ENCODE measurements at regions not wholly inside any gene's neighbourhood (a gene's known extent, or its start where the extent isn't known, plus 50 kb on each side); places are given as distances from the start of the nearest gene placed in this dataset.

DNA sequence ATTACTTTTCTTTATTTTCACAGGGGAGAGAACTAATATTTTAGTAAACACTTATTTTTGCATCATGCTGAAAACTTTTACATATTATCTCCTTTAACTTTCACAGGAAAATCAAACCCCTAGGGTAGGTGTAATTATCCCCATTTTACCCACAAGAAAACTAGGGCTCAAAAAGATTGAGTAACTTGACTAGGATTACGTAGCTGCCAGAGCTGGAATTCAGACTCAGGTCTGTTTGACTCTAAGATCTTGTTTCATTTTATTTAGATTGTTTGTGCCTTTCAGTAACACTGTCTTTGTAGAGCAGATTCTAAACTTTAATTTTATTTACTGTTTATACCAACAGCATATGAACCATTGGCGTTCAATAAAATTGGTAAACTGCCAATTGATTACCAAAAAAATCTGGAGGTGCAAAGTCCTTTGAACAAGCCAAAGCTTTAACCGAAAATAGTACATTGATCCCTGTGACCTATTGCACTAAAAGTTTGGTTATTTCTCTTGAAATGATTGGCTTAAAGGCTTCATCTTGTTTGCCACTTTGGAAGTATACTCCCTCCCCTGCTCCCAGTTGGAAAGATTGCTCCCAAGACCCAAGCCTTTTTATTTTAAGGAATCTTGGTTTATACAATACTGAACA lies 71.0 kb upstream of the WDR26 start:
- DNase-seq: no peak

DNA sequence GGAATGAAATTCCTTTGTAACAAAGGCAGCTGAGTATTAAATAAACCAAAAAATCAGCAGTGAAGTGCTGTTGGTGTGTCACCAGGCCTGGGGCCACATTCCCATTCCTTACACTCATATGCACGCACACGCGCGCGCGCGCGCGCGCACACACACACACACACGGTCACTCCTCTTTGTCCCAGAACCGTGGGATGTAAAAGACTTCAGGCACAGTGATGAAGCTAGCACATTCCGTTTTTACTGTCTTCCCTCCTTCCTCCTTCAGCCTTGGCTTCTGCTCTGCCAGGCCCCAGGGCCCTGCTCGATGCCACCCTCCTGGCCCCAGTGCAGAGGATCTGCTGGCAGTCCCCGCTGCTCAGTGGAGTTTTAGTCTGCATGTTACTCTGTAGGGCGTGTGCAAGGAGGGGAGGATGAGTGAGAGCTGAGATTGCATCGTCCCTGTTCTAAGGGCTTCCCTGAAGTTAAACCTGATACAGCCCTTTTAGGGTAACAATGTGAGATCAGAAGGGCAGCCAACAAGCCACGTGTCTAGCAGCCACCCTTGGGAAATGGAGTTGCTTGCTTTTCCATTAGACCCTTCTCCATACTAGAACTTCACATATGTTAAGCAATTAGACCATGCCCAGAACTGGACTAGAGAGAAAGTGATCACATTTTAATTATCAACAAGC lies 71.7 kb upstream of the WDR26 start:
- no peak for DNase-seq

DNA sequence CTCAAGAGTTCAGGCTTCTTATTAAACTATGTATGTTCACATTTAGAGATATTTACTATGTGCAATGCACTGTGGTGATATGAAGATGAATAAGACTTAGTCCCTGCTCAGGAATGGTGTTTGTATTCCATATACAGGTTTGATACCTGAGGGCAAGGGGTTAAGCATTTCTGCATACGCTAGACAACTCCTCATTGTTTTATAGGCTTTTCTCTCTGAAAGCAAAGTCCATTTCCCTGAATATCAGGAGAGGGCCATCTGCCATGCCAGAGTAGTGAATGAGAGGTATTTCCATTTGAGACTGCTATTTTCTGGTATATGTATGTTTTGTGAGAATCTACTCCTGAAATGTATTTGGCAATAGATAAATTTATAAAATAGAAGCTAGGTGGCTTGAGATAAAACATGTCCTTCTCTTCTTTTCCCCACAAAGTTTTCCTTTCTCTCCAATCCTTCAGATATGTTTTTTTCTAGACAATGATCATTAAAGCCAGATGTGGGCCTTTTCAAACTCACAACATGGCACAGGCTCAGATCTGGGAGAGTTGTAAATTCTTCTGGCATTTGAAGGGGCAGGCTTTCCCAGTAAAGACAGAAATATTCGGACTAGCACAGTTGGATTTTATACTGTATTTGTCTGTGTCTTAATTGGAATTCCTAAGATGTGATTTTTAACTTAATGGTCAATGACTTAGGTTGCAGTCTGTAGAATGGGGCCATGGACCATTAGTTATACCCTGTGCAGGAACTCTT lies 73.3 kb upstream of the WDR26 start:
- no peak for DNase-seq

DNA sequence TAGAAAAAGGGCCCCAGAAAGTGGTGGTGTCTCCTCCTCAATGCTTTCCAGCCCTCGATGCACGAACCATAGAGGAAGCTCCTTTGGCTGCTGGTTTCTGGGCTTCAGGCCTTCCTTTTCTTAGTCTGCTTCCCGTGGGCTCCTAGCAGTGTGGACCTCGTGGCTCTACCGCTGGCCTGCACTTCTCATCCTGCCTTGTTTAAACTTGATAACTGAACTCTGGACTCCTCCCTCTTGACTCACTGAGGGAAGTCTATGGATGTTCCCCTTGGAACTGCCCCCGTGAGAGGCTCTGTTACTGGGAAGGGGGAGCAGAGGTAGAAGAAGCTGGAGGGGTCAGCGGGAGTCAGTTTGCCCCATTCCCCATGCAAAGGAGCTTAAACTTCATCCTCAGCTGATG lies 75.3 kb upstream of the WDR26 start:
- DNase-seq: no peak

DNA sequence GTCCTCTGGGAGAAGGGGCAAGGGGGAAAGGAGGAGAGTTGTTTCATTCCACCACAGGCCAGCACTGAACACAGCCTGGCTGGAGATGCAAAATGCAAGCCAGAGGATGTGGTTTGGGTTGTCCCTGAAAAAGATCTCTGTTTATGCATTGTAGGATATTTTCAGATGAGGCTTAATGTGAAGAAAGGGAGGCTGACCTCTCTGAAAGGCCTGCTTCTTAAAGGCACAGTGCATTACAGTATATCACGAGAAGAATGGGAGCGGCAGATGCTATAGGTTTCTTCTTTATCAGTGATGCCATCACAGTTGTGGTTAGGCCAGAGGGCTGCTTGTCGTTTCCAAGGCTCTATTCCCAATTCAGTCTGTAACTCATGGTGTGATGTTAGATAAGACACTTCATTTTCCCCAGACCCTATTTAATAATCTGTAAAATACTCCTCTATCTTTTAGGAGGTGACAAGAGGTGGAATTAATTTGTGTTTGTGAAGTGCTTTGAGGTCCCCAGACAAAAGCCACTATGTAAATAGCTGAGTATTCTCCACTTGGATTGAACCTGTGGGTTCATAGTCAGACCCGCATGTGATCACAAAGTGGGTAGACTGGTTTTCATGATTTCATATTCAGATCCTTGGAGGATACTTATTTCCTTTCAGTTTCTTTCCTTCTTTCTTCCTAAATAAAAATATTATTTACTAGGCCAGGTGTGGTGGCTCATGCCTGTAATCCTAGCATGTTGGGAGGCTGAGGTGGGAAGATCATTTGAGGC lies 76.5 kb upstream of the WDR26 start:
- no peak for DNase-seq

DNA sequence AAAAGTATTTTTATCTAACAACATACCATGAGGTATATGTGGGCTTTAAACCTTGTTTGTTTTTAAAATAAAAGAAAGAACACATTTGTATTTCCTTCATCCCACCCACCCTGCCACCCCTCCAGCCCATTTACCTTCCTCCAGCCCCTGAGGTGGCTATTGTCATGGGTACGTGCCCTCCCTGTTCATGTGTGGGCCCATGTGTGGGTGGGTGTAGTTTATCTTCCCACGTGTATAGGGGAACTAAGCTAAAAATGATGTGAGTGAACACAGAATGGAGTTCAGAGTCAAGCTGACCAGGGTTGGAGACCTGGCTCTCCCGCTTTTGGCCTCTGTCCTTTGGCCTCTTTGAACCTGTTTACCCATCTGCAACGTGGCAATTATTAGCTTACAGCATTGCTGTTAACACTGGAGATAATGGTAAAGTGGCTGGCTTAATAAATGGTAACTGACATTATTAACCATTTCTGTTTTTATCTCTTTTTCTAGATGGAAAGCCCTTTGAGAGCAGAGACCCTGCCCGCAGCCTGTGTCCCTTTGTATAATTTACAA lies 78.1 kb upstream of the WDR26 start:
- no peak for DNase-seq

DNA sequence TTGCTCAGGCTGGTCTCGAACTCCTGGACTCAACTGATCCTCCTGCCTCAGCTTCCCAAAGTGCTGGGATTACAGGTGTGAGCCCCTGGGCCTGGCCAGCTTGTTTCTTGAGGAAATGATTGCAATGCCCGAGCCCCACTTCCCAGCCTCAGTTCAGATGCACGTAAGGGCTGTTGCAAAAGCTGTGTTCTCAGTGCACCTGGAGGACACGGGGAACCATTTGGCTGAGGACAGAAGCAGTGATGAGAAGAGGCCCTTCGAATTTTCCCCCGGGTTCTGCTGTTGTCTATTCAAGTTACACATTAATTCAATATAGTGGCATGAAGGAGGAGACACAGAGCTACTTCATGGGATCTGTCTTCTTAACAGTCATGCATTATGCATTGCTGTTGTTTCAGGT lies 78.8 kb upstream of the WDR26 start:
- no peak for DNase-seq

DNA sequence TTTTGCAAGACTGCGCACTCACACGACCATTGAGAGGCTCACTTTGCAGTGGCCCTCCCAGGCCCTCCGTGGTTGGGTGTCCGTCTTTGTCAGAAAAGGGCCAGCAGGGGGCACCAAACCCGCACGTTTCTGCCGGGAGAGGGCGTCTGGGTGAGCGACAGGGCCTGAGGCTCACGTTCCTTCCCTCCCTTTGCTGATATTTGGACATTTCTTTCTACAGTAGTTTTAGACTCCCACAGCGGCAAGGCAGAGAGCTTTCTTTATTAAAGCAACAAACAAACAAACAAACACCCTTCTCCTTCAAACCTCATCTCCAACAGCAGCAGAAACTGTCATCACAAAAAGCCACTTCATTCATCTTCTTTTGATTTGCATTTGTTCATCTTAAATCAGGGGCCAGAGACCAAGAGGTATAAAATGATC lies 79.2 kb upstream of the WDR26 start:
- DNase-seq: peak; percentile 95

DNA sequence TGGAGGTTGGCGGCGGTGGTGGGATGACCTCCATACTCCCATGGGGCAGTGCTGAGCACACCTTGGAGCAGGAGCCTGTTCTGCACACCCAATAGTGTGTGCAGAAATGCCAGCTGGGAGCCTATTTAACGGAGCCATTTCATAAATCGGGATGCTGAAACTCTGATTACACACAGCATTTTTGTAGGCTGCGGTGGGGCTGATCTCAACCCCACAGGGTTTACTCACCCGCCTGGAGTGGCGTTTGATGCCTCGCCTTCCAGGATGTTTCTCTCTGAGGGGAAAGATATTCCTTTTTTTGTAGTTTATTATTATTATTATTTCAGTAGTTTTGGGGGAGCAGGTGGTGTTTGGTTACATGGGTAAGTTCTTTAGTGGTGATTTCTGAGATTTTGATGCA lies 82.6 kb upstream of the WDR26 start:
- no peak for DNase-seq

DNA sequence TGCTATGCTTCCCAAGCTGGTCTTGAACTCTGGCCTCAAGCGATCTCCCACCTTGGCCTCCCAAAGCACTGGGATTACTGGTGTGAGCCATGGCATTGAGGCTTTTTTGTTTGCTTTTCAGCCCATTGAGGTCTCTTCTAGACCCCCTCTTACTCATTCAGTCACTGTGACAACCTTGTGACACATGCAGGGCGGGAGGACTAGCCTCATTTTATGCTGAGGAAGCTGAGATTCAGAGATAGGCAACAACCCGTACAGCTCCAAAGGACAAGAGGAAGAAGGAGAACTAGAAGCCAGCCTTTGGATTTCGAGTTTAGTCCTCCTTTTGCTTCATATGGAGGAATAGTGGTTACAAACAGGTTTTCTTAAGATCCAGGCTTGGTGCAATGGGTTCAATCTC lies 83.9 kb upstream of the WDR26 start:
- no peak for DNase-seq

DNA sequence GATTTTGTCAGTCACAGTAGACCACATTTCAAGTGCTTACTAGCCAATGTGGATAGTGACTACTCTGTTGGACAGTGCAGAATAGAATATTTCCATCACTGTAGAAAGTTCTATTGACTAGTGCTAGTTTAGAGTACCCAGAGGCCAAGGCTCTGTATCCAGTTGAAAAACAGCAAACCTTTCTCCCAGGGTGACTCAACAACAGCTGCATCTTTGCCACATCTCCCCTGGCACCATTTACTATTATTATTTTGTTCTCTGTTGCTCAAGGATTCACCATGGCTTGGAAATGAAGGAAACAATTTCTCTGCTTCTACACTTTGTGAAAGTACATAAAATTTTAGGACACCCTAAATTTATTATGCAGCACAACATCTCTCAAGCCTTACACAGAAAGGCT lies 85.3 kb upstream of the WDR26 start:
- no peak for DNase-seq

DNA sequence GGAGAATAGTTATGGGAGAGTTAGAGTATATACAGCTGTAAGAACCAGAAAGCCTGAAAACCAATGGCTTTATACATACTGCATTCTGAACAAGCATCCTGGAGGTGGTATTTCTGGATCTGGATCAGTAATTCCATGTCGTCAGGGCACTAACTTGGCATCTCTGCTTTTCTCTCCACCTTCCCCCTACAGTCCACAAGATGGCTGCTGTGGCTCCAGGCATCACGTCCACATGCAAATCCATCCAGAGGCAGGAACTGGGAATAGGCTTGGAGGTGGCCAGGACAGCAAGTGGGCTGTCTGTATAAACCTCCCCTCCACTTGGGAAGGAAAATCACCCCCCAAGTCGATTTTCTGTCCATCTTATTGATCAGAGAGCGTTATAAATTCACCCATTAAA lies 86.2 kb upstream of the WDR26 start:
- DNase-seq: no peak

DNA sequence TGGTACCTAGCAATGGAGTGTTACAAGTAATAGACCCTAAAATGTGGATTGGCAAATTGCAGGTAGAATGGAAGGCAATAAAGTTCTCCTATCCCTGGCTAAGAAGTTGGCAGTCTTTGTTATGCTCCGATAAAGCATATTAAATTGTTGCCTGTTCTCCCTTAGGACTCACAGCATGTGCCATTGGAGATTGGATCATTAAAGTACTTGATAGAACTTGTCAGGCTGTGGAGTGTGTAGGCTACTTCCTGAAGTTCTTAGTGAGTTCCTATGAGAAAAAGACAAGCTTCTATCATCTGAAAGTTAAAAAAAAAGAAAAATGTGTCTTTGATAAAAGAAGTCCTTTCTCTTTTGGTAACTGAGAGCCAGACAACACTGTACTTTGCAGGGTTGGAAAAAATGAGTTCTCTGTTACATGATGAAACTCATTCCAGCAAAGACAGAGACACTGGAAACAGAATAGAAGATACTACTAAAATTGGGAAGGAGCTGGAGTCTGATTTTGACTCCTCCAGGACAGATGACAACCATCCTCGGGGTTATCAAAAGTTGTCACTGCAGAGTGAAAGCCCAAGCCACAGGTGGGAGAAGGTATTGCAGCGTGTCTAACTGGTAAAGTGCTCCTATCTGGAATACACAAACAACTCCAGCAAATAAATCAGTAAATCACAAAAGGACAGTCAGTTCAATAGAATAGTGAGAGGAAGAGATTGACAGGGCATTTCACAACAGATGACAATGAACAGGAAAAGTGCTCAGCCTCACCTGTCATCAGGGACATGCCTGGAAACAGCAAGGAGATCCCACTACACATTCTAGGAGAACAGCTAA lies 87.5 kb upstream of the WDR26 start:
- no peak for DNase-seq

DNA sequence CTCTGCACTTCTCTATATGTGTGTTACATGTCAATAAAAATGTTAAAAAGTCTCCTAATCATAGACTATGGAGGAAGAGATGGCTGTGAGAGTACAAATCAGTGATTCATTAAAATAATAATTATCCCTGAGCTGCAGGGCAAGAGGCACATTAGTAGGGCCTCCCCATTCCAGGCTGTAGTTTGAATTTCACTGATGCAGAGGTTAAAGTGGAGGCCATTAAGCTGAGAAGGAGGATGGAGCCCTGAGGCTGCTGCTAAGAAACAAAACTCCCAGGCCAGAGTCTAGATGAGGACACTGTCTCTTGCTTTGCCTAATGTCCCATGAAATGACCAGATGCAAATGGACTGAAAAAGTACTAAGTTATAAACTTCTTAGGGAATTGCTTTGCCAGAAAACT lies 89.1 kb upstream of the WDR26 start:
- DNase-seq: no peak

DNA sequence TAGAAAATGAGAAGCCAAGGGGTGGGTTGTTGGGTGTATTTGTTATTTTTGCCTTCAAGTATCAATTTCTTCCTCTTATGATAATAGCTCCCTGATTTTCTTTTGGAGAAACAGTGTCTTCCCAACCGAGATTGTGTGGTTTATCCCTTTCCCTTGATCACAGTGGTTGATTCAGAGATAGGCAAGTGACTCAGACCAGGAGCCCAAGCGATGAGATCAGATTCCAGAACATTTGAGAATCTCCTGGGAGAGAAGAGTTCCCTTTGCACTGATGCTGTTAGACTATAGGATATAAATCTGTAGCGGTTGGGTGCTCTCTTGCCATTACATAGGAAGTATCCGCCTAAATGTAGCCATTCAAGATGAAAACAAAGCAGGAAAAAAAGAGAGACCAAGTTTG lies 90.1 kb upstream of the WDR26 start:
- no peak for DNase-seq

DNA sequence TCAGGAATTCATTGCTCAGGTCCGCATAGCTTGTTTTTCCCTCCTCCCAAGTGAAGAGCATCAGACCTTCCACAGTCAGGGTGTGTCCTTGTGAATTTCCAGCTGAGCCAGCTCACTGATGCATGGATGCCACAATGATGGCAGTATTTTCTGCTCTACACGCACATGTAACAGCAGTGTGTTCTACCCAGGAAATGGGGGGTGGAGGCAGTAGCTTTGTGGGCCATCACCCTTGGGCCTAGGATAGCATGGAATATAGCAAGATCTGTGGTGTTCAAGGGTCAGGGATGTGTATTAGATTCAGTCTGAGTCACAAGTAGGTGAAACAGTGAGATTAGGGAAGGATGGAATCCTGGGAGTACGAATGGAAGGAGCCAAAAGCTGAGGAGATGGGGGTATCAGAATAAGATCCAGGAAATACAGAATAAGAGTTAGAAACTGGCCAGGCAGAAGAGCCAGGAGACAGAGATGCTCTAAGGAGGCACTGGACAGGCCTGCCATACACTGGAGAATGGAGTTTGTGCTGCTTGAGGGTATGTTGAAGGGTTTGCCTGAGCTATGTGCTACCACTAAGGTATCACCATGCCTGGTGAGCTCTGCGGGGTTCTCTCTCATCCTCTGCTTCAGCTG lies 90.6 kb upstream of the CNIH3 start:
- DNase-seq: no peak

DNA sequence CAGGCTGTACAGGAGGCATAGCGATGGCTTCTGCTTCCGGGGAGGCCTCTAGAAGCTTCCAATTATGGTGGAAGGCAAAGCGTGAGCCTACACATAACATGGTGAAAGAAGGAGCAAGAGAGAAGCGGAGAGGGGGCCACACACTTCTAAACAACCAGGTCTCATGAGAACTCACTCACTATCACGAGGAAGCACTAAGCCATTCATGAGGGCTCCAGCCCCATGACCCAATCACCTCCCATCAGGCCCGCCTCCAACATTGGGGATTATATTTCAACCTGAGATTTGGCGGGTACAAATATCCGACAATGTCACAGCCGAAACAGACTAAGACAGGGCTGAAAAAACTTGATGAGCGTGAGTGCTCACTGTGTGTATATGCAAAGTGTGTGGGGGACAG lies 89.3 kb upstream of the CNIH3 start:
- no peak for DNase-seq

DNA sequence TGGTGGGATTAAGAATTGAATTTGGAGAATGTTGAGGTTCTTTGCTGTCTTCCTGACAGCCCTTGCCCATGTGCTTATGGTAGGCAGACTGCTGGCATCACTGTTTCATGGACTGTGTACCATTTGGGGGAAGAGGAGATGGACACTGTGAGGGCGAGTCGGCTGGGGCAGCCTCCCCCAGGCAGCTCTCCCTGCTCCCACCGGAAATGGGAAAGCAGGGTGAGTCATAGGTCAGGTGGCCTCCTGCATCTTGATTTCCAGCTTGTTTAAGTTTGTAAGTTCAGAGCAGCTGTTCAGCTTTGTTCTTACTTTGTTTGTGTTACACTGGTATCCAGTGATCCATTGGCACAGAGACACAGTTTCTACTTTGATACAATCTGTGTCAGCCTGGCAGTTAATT lies 87.2 kb upstream of the CNIH3 start:
- DNase-seq: no peak

DNA sequence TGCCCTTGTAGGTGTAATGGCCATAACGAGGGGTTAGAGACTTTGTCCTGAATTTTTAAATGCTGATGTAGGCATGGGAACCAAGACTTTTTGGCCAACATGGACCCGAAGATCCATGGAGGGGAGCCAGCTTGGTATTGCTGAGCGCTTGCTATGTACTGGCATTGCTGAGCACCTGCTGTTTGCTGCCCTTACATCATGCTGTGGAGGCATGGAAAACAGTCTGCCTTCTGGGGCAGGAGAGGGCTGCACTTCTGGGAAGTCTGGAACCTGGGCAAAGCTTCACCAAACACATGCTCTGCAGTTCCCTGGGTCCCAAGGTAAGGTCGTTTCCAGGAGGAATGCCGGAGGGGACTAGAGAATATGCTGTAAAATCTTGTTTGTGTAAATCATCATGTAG lies 86.3 kb upstream of the CNIH3 start:
- DNase-seq: no peak

DNA sequence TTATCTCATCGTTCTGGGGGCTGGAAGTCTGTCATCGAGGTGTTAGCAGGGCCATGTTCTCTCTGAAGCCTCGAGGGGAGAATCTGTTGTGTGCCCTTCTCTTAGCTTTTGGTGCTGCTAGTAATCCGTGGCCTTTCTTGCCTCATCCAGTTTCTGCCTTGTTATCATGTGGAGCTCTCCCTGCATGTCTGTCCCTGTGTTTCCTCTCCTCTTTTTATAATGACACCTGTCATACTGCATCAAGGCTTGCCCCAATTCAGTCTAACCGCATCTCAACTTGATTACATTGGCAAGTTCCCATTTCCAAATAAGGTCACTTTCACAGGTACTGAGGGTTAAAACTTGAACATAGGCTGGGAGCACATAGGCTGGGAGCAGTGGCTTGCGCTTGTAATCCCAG lies 82.6 kb upstream of the CNIH3 start:
- no peak for DNase-seq

DNA sequence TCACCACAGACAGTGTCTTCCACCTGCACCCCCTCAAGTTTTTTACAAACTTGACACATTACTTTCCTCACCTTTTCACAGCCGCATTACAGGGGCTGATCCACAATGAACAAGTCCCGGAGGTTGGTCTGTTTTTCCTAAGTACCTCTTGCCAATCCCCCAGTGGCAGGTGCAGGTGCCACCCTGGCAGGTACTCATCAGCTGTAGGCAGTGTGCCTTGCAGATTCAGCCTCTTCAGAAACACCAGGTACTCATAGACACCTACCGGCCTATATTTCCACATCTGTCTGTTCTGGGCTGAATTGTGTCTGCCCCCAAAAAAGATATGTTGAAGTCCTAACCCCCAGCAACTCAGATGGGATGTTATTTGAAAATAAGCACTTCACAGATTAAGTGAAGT lies 81.4 kb upstream of the CNIH3 start:
- DNase-seq: no peak

DNA sequence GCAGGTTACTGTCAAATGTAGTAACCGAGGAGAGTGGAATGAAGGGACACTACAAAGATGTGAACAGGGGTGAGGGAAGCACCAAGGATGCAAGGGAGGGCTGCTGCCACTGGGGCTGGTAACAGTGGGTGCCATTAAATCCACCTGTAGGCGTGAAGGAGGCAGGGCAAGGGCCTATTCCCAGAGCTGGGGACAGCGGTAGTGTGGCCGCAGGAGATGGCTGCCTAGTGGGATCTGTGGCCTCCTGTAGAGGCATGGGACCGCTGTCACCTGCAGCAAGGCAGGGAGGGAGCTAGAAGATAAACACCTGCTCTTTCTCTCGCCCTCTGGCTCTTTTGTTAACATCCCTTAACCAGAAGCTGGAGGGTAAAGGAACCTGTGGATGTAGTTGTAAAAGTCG lies 80.5 kb upstream of the CNIH3 start:
- no peak for DNase-seq

Data from activated effector memory CD4-positive, alpha-beta T cell treated with anti-CD3 and anti-CD28 coated beads, Interleukin-2, amount 50 U/mL, for 16 hours (primary cell).